ENCODE measurements at regions not wholly inside any gene's neighbourhood (a gene's known extent, or its start where the extent isn't known, plus 50 kb on each side); places are given as distances from the start of the nearest gene placed in this dataset.

DNA sequence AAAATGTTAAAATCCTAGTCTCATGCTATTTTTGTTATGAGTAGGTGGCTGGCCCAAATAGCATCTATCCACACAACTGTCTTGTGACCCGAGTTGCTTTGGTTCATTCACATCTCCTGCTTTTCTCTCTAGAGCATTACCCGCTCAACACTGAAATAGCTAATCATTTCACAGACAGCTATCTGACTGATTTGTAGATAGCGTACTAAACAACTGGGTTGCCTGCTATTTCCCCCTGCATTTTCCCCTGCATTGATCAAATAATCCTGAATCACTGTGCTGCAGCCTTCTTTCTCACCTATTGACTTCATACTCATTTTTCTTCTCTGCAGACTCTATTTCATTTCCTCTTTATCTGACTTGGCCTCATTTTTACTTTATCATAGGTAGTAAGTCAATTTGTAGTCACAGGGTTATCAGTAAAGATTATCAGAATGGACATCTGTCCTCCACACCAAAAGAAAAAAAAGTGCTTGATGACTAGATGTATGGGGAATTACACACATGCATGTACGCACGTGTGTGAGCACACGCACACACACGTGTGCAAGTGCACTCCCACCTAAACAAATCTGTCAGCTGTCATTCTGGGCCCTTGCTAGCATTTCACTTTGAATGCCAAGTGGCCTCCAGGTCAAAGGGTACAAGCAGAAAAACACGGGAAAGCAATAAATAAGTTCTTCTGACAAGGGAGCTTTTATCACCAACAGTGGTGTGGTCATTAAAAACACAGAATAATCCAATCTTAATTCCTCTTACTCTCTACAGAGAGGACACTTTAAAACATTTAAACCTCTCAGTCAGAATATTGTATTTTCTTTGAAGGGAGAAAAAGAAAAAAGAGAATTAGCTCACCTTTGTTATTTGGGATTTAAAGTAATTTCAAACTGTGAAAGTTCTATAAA lies 501.6 kb downstream of the EFNA5 start:
- DNase-seq, result no peak
- in situ Hi-C loops (cut with MboI; ENCODE audit: low pct_unique_long_range_greater_than_20kb, low sequenced_read_pairs), result no loop called here

GRCh38 chr5:107168086-107168485 lies 502.7 kb downstream of the EFNA5 start:
- in situ Hi-C loops (cut with MboI; ENCODE audit: low pct_unique_long_range_greater_than_20kb, low sequenced_read_pairs), result no loop called here
- no peak for DNase-seq

DNA sequence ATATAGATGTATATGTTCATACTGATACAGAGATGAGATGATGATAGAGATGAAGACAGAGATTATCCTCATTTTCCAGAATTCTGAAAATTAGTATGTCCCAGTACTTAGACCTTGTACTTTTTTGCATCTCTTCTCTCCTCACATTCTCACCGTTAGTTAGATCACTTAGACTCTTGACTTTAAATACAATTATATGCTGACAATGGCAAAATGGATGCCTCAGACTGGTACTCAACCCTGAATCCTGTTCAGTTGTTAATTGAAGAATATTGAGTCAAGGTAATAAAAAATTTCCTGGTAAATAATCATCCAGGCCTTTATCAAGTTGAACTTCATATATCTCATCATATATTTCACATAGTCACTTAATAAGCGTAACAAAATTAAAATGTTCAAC lies 505.4 kb downstream of the EFNA5 start:
- in situ Hi-C loops (cut with MboI; ENCODE audit: low pct_unique_long_range_greater_than_20kb, low sequenced_read_pairs), result no loop called here
- no peak for DNase-seq

DNA sequence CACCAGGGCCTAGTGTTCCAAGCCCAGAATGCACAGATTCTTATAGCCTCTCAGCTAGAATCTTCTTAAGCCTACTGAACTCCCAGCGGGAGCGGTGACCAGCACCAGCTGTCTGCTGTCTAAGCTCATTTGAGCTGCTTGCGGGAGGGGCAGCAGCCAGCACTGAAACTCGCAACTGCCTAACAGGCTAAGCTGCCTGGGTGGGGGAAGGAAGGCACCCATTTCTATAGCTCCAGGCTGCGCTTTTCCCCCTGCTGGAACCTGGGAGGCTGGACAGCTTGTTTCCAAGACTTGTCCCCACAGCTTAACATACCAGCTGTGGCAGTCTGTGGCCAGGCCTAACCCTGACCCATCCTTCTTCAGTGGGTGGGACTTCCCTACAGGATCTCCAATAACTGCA lies 512.9 kb downstream of the EFNA5 start:
- in situ Hi-C loops (cut with MboI; ENCODE audit: low pct_unique_long_range_greater_than_20kb, low sequenced_read_pairs), result no loop called here
- DNase-seq, result no peak

GRCh38 chr5:107155707-107156106 lies 515.0 kb downstream of the EFNA5 start:
- no peak for DNase-seq
- in situ Hi-C loops (cut with MboI; ENCODE audit: low pct_unique_long_range_greater_than_20kb, low sequenced_read_pairs), result no loop called here

GRCh38 chr5:107154593-107154992 lies 516.1 kb downstream of the EFNA5 start:
- in situ Hi-C loops (cut with MboI; ENCODE audit: low pct_unique_long_range_greater_than_20kb, low sequenced_read_pairs), result no loop called here

DNA sequence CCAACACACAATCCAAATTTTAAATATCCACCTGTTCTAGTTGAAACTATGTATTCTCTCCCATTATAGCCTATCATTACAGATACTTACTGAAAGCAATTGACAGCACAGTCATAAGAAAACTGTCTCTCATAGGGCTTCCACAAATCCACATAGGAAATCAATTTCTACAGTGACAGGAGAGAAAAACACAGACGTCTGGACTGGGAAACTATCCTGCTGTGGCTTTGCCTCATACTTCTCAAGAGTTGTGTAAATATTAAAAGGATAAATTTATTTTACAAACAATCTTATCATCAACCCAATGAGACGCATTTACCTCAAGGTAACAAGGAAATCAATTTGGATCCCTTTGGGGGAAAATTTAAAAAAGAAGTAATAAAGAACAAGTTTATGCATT lies 517.5 kb downstream of the EFNA5 start:
- in situ Hi-C loops (cut with MboI; ENCODE audit: low pct_unique_long_range_greater_than_20kb, low sequenced_read_pairs), result no loop called here

More at GRCh38 chr5:107154593-107154992, 516.1 kb downstream of the EFNA5 start:
- DNase-seq, result no peak

DNA sequence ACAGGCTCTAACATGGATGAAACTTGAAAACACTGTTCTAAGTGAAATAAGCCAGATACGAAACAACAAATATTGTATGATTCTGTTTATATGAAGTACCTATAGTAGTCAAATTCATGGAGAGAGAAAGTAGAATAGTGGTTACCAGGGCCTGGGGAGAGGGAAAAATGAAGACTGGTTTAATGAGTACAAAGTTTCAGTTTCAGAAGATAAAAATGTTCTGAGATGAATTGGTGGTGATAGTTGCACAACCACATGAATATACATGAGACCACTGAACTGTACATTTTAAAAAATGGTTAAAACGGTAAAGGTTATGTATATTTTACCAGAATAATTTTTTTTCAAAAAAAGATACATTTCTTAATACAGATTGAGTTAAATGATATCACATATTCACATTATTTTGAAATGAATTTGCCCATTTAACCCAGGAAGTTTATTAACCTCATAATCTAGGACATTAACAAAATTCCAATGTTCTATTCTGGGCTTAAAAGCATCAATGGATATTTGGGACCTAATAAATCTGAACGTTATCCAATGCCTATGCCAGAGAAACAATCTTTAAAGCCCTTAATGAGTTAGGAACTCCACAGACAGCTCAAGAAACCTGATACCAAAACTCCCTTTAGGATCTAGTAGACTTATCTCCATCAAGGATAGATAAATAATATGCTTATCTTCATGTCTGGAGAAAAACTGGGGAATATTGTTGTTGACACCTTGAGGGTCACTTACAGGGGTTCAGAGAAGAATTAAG lies 521.3 kb downstream of the EFNA5 start:
- DNase-seq, result no peak
- in situ Hi-C loops (cut with MboI; ENCODE audit: low pct_unique_long_range_greater_than_20kb, low sequenced_read_pairs), result no loop called here

More for the DNA sequence above, 517.5 kb downstream of the EFNA5 start:
- no peak for DNase-seq

GRCh38 chr5:107147589-107147988 lies 523.1 kb downstream of the EFNA5 start:
- in situ Hi-C loops (cut with MboI; ENCODE audit: low pct_unique_long_range_greater_than_20kb, low sequenced_read_pairs), result no loop called here
- DNase-seq, result no peak

- no peak for DNase-seq
- in situ Hi-C loops (cut with MboI; ENCODE audit: low pct_unique_long_range_greater_than_20kb, low sequenced_read_pairs), result no loop called here
Observed at GRCh38 chr5:107146901-107147300, 523.8 kb downstream of the EFNA5 start.

GRCh38 chr5:107135391-107135790 lies 535.3 kb downstream of the EFNA5 start:
- in situ Hi-C loops (cut with MboI; ENCODE audit: low pct_unique_long_range_greater_than_20kb, low sequenced_read_pairs), result no loop called here
- no peak for DNase-seq

DNA sequence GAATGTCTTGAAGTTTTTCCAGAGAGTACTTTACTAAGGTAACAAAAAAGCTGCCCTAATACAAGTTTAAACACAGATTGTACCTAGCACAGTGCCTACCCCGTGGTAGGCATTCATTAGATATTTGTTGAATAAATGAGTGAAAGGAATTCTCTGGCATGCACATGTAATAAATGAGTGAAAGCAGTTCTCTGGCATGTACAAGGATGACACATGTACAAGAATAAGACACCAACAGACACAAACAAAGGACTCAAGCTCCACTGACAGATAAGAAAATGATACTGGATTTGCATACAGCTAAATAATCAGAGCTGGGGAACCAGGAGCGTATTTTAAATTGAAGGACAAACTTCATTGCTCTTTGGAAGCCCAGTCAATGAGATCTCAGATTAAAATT lies 535.8 kb downstream of the EFNA5 start:
- no peak for DNase-seq
- in situ Hi-C loops (cut with MboI; ENCODE audit: low pct_unique_long_range_greater_than_20kb, low sequenced_read_pairs), result no loop called here

DNA sequence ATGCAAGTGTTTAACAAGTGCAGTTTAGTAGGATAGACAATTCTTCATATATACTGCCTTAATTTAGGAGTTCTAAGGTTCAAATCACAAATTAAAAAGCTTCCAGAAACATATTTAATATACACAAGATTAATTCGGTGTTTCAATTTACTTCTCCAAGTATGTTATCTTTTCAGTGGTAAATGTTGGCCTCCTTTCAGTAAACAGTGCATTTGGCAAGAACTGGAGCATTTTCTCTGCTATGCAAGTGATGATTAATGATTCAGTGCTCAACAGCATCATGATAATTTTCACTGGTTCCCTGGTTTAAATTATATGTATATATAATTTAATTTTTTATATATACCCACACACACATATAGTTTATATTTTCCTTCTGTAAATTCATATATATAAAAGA lies 541.7 kb downstream of the EFNA5 start:
- DNase-seq, result no peak
- in situ Hi-C loops (cut with MboI; ENCODE audit: low pct_unique_long_range_greater_than_20kb, low sequenced_read_pairs), result no loop called here

GRCh38 chr5:107127878-107128277 lies 542.9 kb downstream of the EFNA5 start:
- DNase-seq, result no peak
- in situ Hi-C loops (cut with MboI; ENCODE audit: low pct_unique_long_range_greater_than_20kb, low sequenced_read_pairs), result no loop called here

DNA sequence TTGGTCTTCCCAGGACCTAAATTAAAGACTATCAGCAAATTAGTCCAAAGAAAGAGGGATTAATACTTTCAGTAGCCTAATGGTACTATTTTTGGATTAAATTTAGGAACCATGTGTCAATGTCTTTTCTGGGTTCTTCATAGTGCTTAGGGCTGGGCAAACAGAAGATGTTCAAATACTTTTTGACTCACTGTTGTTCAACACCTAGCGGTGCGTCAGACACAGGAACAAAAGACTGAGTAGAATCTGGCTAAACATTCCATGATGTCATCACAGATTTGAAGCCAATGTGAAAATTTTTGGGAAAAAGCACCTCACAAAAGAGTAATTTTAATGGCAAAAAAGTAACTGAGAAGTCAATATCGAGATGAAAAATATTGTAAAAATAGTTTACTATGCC lies 544.4 kb downstream of the EFNA5 start:
- DNase-seq, result no peak
- in situ Hi-C loops (cut with MboI; ENCODE audit: low pct_unique_long_range_greater_than_20kb, low sequenced_read_pairs), result no loop called here

- no peak for DNase-seq
- in situ Hi-C loops (cut with MboI; ENCODE audit: low pct_unique_long_range_greater_than_20kb, low sequenced_read_pairs), result no loop called here
Observed at GRCh38 chr5:107124376-107124775, 546.4 kb downstream of the EFNA5 start.

GRCh38 chr5:107123014-107123413 lies 547.7 kb downstream of the EFNA5 start:
- no peak for DNase-seq
- in situ Hi-C loops (cut with MboI; ENCODE audit: low pct_unique_long_range_greater_than_20kb, low sequenced_read_pairs), result no loop called here

DNA sequence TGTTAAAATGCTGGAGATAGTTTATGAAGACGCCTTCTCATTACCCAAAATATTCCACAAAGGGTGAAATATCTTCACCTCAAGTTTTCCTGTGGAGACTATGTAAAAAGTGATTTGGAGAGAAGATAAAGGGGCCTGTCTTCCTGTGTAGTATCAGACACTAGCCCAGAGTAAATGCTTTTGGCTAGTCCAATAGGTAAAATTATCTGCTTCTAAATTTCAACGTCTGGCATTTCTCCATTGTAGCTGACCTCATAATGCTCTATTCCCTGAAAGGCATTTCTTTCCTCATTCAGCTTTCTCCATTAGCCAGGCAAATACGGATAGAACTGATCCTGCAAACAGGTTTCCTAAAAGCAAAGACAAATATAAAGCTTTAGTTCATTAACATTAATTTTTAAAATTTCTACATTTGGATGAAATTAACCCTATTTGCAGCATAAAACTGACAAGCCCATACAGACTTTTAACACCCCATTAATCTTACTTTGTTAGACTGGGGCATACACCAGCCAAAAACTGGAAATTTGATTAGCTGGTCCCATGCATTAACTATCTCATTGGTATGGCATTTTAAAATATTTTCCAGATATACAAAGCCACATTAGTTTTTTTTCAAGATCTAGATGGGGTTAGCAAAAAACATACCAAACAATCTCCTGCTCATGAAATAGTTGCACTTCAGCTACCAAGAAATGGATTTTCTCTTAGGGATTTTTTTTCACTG lies 548.8 kb downstream of the EFNA5 start:
- DNase-seq, result no peak
- in situ Hi-C loops (cut with MboI; ENCODE audit: low pct_unique_long_range_greater_than_20kb, low sequenced_read_pairs), result no loop called here

DNA sequence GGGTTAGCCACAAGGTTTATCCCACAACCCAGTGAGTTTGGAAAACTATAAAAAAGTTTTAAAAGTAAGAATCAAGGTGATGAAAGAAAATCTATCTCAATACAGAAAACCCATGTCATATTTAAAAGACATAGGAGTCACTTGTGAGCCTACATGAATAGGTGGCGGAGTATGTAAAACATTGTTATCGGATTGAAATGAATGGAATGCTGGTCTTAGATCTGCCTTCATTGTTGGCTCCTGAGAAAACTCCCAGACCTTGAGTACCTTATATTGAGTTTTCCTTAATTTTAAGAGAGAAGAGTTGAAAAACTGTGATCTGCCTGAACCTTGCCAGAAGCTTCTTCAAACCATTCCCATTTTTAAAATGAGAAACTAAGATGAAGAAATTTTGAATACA lies 551.1 kb downstream of the EFNA5 start:
- in situ Hi-C loops (cut with MboI; ENCODE audit: low pct_unique_long_range_greater_than_20kb, low sequenced_read_pairs), result no loop called here
- no peak for DNase-seq
